Erythroblast (primary cell): ENCODE measurements at regions not wholly inside any gene's neighbourhood (a gene's known extent, or its start where the extent isn't known, plus 50 kb on each side); places are given as distances from the start of the nearest gene placed in this dataset.

Experiments
- GATA1 ChIP-seq: IDR thresholded peaks from 2 replicates; pipeline ENCODE4 v1.6.1; 2011; ENCODE audit warnings: low read depth, mild to moderate bottlenecking, control low read depth, low read length, moderate library complexity
- POLR2A ChIP-seq: IDR thresholded peaks from 2 replicates; pipeline ENCODE4 v1.6.1; 2011; ENCODE audit warnings: mild to moderate bottlenecking, low read length

GRCh38 chr9:95580812-95581761 lies 64.3 kb upstream of the PTCH1 start:
- no peak for TF ChIP-seq POLR2A
- no peak for TF ChIP-seq GATA1
